ENCODE measurements at regions not wholly inside any gene's neighbourhood (a gene's known extent, or its start where the extent isn't known, plus 50 kb on each side); places are given as distances from the start of the nearest gene placed in this dataset.

- no peak for TF ChIP-seq NFIC (IDR thresholded peaks at IDR 0.05)
- TF ChIP-seq YY1 (IDR thresholded peaks at IDR 0.05; ENCODE audit: low read depth), result no peak
- no peak for TF ChIP-seq RAD21 (IDR thresholded peaks at IDR 0.05; ENCODE audit: low read depth)
- TF ChIP-seq TCF12 (IDR thresholded peaks at IDR 0.05; ENCODE audit: low read depth), result no peak
- no peak for TF ChIP-seq CEBPB (IDR thresholded peaks at IDR 0.05)
- no peak for TF ChIP-seq EP300 (IDR thresholded peaks at IDR 0.05; ENCODE audit: borderline replicate concordance)
- no peak for TF ChIP-seq TAF1 (IDR thresholded peaks at IDR 0.05; ENCODE audit: low read depth)
- TF ChIP-seq TEAD4 (IDR thresholded peaks at IDR 0.05), result no peak
- TF ChIP-seq ZBTB7A (IDR thresholded peaks at IDR 0.05; ENCODE audit: low read depth), result no peak
- TF ChIP-seq EGR1 (IDR thresholded peaks at IDR 0.05), result no peak
- TF ChIP-seq CREB1 (IDR thresholded peaks at IDR 0.05; ENCODE audit: low read depth), result no peak
- TF ChIP-seq MAX (IDR thresholded peaks at IDR 0.05), result no peak
- TF ChIP-seq REST (IDR thresholded peaks at IDR 0.05; ENCODE audit: low read depth), result no peak
- no peak for TF ChIP-seq USF1 (IDR thresholded peaks at IDR 0.05)
Observed at GRCh38 chr2:120598416-120598815, 137.3 kb upstream of the GLI2 start.
